ENCODE measurements at regions not wholly inside any gene's neighbourhood (a gene's known extent, or its start where the extent isn't known, plus 50 kb on each side); places are given as distances from the start of the nearest gene placed in this dataset.

DNA sequence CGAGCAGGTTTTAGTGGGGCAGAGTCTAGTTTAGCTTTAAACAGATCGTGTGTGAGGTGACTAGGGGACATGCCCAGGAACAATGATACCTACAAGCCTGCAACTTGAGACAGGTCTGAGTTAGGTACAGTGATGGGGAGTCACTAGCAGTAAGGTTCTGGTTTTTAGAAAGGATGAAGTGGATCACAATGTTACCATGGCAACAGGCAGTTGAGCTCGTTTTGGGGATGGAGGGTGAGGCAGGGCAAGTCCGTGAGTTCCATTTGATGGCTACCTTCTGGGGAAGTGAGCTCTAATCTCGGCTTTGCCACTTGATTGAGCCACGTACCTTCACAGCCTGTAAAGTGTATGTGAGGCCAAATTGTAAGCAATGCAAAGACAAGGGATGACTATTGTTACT is 76.0 kb upstream of the GTF3A start:
- H3K9ac ChIP-seq (ENCODE audit: control insufficient read depth, insufficient read depth, low read length) = no peak overlapping the region
- H3K27me3 ChIP-seq (replicated peaks in 1 of 2; ENCODE audit: control insufficient read depth in 2 of 2, insufficient read depth in 2 of 2, low read length in 1 of 2) = peaks cover 0 to 3% of the 10 kb centered on the region in 2 experiments; a peak in 1 of 4 replicates
- H2AFZ ChIP-seq (ENCODE audit: control insufficient read depth, low read depth, low read length) = no peak overlapping the region
- ATAC-seq (no peak), FAIRE-seq (no peak), DNase-seq (ENCODE audit: low read depth, low spot score) (no peak)
- CTCF ChIA-PET = interaction anchor here (0.6 to 4.6 kb wide), 5 partner anchors 9 to 1972 kb away, joined by 3 to 17 read pairs (median 7); no protein-coding TSS in a partner anchor
- RAD21 ChIA-PET (ENCODE audit: unreplicated experiment) = interaction anchor here (1.0 to 1.4 kb wide), 4 partner anchors 9 to 401 kb away, joined by 3 to 5 read pairs (median 4); no protein-coding TSS in a partner anchor
- H3K9me3 ChIP-seq (replicated peaks; ENCODE audit: control insufficient read depth, insufficient read depth, low read length) = no peaks in the 10 kb centered on the region; the same call in 2 of the 3 replicates
- no peaks in the 10 kb centered on the region for H4K20me1 ChIP-seq (ENCODE audit: control insufficient read depth, insufficient read depth)
- no peaks in the 10 kb centered on the region for H3K36me3 ChIP-seq (ENCODE audit: control insufficient read depth in 2 of 2, insufficient read depth in 2 of 2, low read length in 1 of 2)
- TF ChIP-seq FOXK2 (IDR thresholded peaks at IDR 0.05) = no peak
- TF ChIP-seq RELA (IDR thresholded peaks at IDR 0.05; ENCODE audit: borderline replicate concordance, partially characterized antibody) = no peak
- no peak for TF ChIP-seq CBX5 (IDR thresholded peaks at IDR 0.05; ENCODE audit: low read depth)
- no peak for TF ChIP-seq HDGF (IDR thresholded peaks at IDR 0.05)
- TF ChIP-seq ZBED1 (IDR thresholded peaks at IDR 0.05; ENCODE audit: borderline replicate concordance) = no peak
- TF ChIP-seq NR2C1 (IDR thresholded peaks at IDR 0.05) = no peak
- TF ChIP-seq SIX5 (IDR thresholded peaks at IDR 0.05; ENCODE audit: low read depth, low read length, severe bottlenecking) = no peak
- no peak for TF ChIP-seq POLR2AphosphoS2 (IDR thresholded peaks at IDR 0.05; ENCODE audit: low read depth, low read length)
- TF ChIP-seq EZH2 (IDR thresholded peaks at IDR 0.05; ENCODE audit: borderline replicate concordance, control insufficient read depth, low read depth, low read length) = no peak
- no peak for TF ChIP-seq STAT3 (IDR thresholded peaks at IDR 0.05; ENCODE audit: low read depth, low read length)
- TF ChIP-seq SMAD1 (IDR thresholded peaks at IDR 0.05; ENCODE audit: low read depth, partially characterized antibody) = no peak
- in situ Hi-C loops (cut with MboI) (no loop called here), intact Hi-C loops (cut with micrococcal nuclease; ENCODE audit: unreplicated experiment) (no loop called here)
- H3K4me2 ChIP-seq (ENCODE audit: control insufficient read depth, insufficient read depth) = peak overlapping the region; percentile 9; the same call in 1 of the 2 replicates
- no TSS peak for BruUV-seq (replicated peaks)
- no peak overlapping the region for H3K4me3 ChIP-seq
- WGBS (ENCODE audit: insufficient coverage, insufficient replicate concordance, low lambda C conversion rate, missing lambda C conversion rate) = 31% methylated on average over 6 of the region's 6 CpGs
- no peaks in the 10 kb centered on the region for H3K79me2 ChIP-seq (ENCODE audit: control insufficient read depth, insufficient read depth, low read length)
- peaks cover 6% of the 10 kb centered on the region for H3K4me1 ChIP-seq (ENCODE audit: control insufficient read depth, insufficient read depth, low read length)
- POLR2A ChIA-PET = no interaction called here
- no peak overlapping the region for H3K27ac ChIP-seq (ENCODE audit: control insufficient read depth, insufficient read depth)
- SMC1A ChIA-PET (ENCODE audit: uncharacterized antibody, unreplicated experiment) = interaction anchor here (0.6 to 1.2 kb wide), 4 partner anchors 14 to 477 kb away, joined by 3 to 4 read pairs (median 3); no protein-coding TSS in a partner anchor
